A549 (cell line): ENCODE measurements at regions not wholly inside any gene's neighbourhood (a gene's known extent, or its start where the extent isn't known, plus 50 kb on each side); places are given as distances from the start of the nearest gene placed in this dataset.

Experiments used
- BHLHE40 ChIP-seq: IDR thresholded peaks from 2 replicates; pipeline ENCODE4 v1.6.1; 2012; ENCODE audit warnings: low read depth, low read length, inconsistent platforms
- CEBPB ChIP-seq, 2 experiments: fragments of >200 bp in 1 of 2; sonication (Bioruptor Twin) in 1 of 2; formaldehyde crosslinking in 1 of 2; IDR thresholded peaks; 2 replicates each; pipeline ENCODE4 v1.6.1; 2012 to 2016
- ELK1 ChIP-seq: fragments of 150-350 bp; IDR thresholded peaks from 2 replicates; pipeline ENCODE4 v1.6.1; 2014; ENCODE audit warnings: low read depth, mild to moderate bottlenecking, low read length
- HMGXB4 ChIP-seq: fragments of 250-450 bp; sonication (Bioruptor Pico); IDR thresholded peaks from 2 replicates; pipeline ENCODE4 v1.5.0; 2021; ENCODE audit warnings: mild to moderate bottlenecking, moderate library complexity, borderline replicate concordance
- PBX3 ChIP-seq: IDR thresholded peaks from 2 replicates; pipeline ENCODE4 v1.6.1; 2012
- POLR2A ChIP-seq: IDR thresholded peaks from 2 replicates; pipeline ENCODE4 v1.6.1; 2012; ENCODE audit warnings: mild to moderate bottlenecking, low read length
- RAD21 ChIP-seq, 2 experiments: fragments of >200 bp in 1 of 2; sonication (Bioruptor Twin) in 1 of 2; formaldehyde crosslinking in 1 of 2; IDR thresholded peaks in 1 of 2; conservative IDR thresholded peaks in 1 of 2; 2 replicates in 1 of 2; 3 replicates in 1 of 2; pipeline ENCODE4 v1.6.1; 2012 to 2018; ENCODE audit warnings: inconsistent platforms in 1 of 2
- TF ChIP-seq, protein P1 (sequence below): fragments of >200 bp; sonication (Bioruptor Twin); formaldehyde crosslinking; IDR thresholded peaks from 3 replicates; pipeline ENCODE4 v1.5.1; 2016

GRCh38 chr7:35419391-35419755, 165.5 kb upstream of the TBX20 start:
- TF ChIP-seq POLR2A = no peak
- TF ChIP-seq HMGXB4 = no peak
- TF ChIP-seq RAD21 (conservative IDR thresholded peaks at IDR 0.05 in 1 of 2, IDR thresholded peaks at IDR 0.05 in 1 of 2) = no peak
- TF ChIP-seq, protein P1, sequence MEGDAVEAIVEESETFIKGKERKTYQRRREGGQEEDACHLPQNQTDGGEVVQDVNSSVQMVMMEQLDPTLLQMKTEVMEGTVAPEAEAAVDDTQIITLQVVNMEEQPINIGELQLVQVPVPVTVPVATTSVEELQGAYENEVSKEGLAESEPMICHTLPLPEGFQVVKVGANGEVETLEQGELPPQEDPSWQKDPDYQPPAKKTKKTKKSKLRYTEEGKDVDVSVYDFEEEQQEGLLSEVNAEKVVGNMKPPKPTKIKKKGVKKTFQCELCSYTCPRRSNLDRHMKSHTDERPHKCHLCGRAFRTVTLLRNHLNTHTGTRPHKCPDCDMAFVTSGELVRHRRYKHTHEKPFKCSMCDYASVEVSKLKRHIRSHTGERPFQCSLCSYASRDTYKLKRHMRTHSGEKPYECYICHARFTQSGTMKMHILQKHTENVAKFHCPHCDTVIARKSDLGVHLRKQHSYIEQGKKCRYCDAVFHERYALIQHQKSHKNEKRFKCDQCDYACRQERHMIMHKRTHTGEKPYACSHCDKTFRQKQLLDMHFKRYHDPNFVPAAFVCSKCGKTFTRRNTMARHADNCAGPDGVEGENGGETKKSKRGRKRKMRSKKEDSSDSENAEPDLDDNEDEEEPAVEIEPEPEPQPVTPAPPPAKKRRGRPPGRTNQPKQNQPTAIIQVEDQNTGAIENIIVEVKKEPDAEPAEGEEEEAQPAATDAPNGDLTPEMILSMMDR = no peak
- TF ChIP-seq PBX3 = no peak
- TF ChIP-seq BHLHE40 = no peak
- TF ChIP-seq CEBPB (IDR thresholded peaks at IDR 0.05) = no peak
- no peak for TF ChIP-seq ELK1
